GM21423 (cell line): ENCODE measurements at regions not wholly inside any gene's neighbourhood (a gene's known extent, or its start where the extent isn't known, plus 50 kb on each side); places are given as distances from the start of the nearest gene placed in this dataset.
A peak's percentile ranks its signal among the peaks of the same experiment; 100 is the strongest.
"Not testable (repeated sequence)": the region's sequence is repeated elsewhere in the genome, so short reads cannot be mapped to it uniquely, and the experiment has no call there.

Experiments used
- ATAC-seq: cut with Tn5 transposase; IDR thresholded peaks from one replicate; pipeline ENCODE4 v1.9.1; 2021; ENCODE audit warnings: mild to moderate bottlenecking, moderate library complexity; ENCODE audit not compliant: unreplicated experiment

- no peak for ATAC-seq
Measured at GRCh38 chr3:24683090-24683489, 188.4 kb upstream of the THRB start.

- no peak for ATAC-seq
Measured at GRCh38 chr3:24683633-24684384, 189.2 kb upstream of the THRB start.

GRCh38 chr3:24684506-24685023 is 189.9 kb upstream of the THRB start:
- ATAC-seq: no peak

- peak; percentile 70 for ATAC-seq
Measured at GRCh38 chr3:24686808-24687207, 192.2 kb upstream of the THRB start.

GRCh38 chr3:24687671-24688070 is 193.0 kb upstream of the THRB start:
- ATAC-seq: no peak

GRCh38 chr3:24688446-24689148 is 193.9 kb upstream of the THRB start:
- no peak for ATAC-seq

- ATAC-seq: no peak
Measured at GRCh38 chr3:24689353-24689752, 194.7 kb upstream of the THRB start.

- no peak for ATAC-seq
Measured at GRCh38 chr3:24690777-24691176, 196.1 kb upstream of the THRB start.

GRCh38 chr3:24699078-24699477 is 204.4 kb upstream of the THRB start:
- ATAC-seq: not testable (repeated sequence)

GRCh38 chr3:24704496-24704895 is 209.8 kb upstream of the THRB start:
- ATAC-seq: no peak

- ATAC-seq: no peak
Measured at GRCh38 chr3:24707936-24708335, 213.3 kb upstream of the THRB start.

- ATAC-seq: no peak
Measured at GRCh38 chr3:24709956-24710355, 215.3 kb upstream of the THRB start.

GRCh38 chr3:24713516-24713915 is 218.9 kb upstream of the THRB start:
- ATAC-seq: no peak

GRCh38 chr3:24714436-24714835 is 219.8 kb upstream of the THRB start:
- ATAC-seq: no peak

GRCh38 chr3:24715171-24715792 is 220.6 kb upstream of the THRB start:
- no peak for ATAC-seq

- ATAC-seq: no peak
Measured at GRCh38 chr3:24722087-24722486, 227.4 kb upstream of the THRB start.

GRCh38 chr3:24725514-24726255 is 231.0 kb upstream of the THRB start:
- ATAC-seq: no peak

- ATAC-seq: no peak
Measured at GRCh38 chr3:24726423-24726822, 231.8 kb upstream of the THRB start.

- ATAC-seq: no peak
Measured at GRCh38 chr3:24730173-24730572, 235.5 kb upstream of the THRB start.

- no peak for ATAC-seq
Measured at GRCh38 chr3:24734019-24734418, 239.4 kb upstream of the THRB start.

- no peak for ATAC-seq
Measured at GRCh38 chr3:24736701-24737100, 242.1 kb upstream of the THRB start.
